ENCODE measurements at regions not wholly inside any gene's neighbourhood (a gene's known extent, or its start where the extent isn't known, plus 50 kb on each side); places are given as distances from the start of the nearest gene placed in this dataset.

- TF ChIP-seq, protein P1, sequence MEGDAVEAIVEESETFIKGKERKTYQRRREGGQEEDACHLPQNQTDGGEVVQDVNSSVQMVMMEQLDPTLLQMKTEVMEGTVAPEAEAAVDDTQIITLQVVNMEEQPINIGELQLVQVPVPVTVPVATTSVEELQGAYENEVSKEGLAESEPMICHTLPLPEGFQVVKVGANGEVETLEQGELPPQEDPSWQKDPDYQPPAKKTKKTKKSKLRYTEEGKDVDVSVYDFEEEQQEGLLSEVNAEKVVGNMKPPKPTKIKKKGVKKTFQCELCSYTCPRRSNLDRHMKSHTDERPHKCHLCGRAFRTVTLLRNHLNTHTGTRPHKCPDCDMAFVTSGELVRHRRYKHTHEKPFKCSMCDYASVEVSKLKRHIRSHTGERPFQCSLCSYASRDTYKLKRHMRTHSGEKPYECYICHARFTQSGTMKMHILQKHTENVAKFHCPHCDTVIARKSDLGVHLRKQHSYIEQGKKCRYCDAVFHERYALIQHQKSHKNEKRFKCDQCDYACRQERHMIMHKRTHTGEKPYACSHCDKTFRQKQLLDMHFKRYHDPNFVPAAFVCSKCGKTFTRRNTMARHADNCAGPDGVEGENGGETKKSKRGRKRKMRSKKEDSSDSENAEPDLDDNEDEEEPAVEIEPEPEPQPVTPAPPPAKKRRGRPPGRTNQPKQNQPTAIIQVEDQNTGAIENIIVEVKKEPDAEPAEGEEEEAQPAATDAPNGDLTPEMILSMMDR (IDR thresholded peaks at IDR 0.05) = no peak
- no peak for TF ChIP-seq POLR2A (IDR thresholded peaks at IDR 0.05)
Measured at GRCh38 chr13:105814219-105814901, 721.1 kb downstream of the EFNB2 start.

Measured in right lobe of liver (tissue), 4 donors.